Fibroblast of pulmonary artery (primary cell): ENCODE measurements at regions not wholly inside any gene's neighbourhood (a gene's known extent, or its start where the extent isn't known, plus 50 kb on each side); places are given as distances from the start of the nearest gene placed in this dataset.
A peak's percentile ranks its signal among the peaks of the same experiment; 100 is the strongest.
"Not testable (repeated sequence)": the region's sequence is repeated elsewhere in the genome, so short reads cannot be mapped to it uniquely, and the experiment has no call there.

Experiments used
- DNase-seq: peaks from one replicate; pipeline ENCODE4 v3.0.0-alpha.2; 2010; ENCODE audit warnings: low read depth
- H3K4me3 ChIP-seq: replicated peaks from 2 replicates; pipeline ENCODE4 v1.5.1; 2011; ENCODE audit warnings: low read depth, mild to moderate bottlenecking, control low read depth, low read length, moderate library complexity
- TF ChIP-seq, protein P1 (sequence below): IDR thresholded peaks from 2 replicates; pipeline ENCODE4 v1.5.1; 2011; ENCODE audit warnings: mild to moderate bottlenecking, control low read depth, low read length, inconsistent platforms; ENCODE audit errors: missing control alignments

DNA sequence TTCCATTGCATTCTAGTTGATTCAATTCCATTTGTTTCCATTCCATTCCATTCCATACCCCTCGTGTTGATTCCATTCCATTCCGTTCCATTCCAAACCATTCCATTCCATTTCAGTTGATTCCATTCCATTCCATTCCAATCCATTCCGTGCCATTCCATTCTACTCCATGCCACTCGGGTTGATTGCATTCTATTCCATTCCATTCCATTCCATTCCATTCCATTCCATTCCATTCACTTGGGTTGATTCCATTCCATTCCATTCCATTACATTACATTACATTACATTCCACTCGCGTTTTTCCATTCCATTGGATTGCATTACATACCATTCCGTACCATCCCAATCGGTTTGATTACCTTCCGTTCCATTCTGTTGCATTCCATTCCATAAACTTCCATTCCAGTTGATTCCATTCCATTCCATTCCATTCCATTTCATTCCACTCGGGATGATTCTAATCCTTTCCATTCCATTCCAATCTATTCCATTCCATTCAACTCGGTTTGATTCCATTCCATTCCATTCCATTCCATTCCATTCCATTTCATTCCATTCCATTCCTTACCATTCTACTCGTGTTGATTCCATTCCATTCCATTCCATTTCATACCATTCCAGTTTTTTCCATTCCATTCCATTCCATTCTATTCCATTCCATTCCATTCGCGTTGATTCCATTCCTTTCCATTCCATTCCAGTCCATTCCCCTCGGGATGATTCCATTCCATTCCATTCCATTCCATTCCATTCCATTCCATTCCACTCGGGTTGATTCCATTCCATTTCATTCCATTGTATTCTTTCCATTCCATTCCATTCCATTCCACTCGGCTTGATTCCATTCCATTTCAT, 1140.4 kb downstream of the RPIA start:
- TF ChIP-seq, protein P1, sequence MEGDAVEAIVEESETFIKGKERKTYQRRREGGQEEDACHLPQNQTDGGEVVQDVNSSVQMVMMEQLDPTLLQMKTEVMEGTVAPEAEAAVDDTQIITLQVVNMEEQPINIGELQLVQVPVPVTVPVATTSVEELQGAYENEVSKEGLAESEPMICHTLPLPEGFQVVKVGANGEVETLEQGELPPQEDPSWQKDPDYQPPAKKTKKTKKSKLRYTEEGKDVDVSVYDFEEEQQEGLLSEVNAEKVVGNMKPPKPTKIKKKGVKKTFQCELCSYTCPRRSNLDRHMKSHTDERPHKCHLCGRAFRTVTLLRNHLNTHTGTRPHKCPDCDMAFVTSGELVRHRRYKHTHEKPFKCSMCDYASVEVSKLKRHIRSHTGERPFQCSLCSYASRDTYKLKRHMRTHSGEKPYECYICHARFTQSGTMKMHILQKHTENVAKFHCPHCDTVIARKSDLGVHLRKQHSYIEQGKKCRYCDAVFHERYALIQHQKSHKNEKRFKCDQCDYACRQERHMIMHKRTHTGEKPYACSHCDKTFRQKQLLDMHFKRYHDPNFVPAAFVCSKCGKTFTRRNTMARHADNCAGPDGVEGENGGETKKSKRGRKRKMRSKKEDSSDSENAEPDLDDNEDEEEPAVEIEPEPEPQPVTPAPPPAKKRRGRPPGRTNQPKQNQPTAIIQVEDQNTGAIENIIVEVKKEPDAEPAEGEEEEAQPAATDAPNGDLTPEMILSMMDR, result no peak
- no peak overlapping the region for H3K4me3 ChIP-seq
- DNase-seq, result no peak

DNA sequence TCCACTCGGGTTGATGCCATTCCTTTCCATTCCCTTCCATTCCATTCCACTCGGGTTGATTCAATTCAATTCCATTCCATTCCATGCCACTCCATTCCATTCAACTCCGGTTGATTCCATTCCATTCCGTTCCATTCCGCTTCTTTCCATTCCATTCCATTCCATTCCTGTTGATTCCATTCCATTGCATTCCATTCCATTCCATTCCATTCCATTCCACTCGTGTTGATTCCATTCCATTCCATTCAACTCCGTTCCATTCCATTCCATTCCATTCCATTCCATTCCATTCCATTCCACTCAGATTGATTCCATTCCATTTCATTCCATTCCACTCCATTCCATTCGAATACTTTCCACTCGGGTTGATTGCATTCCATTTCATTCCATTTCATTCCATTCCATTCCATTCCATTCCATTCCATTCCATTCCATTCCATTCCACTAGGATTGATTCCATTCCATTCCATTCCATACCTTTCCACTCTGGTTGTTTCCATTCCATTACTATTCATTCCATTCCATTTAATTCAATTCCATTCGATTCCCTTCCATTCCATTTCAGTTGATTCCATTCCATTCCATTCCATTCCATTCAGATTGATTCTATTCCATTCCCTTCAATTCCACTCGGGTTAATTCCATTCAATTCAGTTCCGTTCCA, 1141.8 kb downstream of the RPIA start:
- no peak overlapping the region for H3K4me3 ChIP-seq
- TF ChIP-seq, protein P1, result no peak
- peak; percentile 29 for DNase-seq

DNA sequence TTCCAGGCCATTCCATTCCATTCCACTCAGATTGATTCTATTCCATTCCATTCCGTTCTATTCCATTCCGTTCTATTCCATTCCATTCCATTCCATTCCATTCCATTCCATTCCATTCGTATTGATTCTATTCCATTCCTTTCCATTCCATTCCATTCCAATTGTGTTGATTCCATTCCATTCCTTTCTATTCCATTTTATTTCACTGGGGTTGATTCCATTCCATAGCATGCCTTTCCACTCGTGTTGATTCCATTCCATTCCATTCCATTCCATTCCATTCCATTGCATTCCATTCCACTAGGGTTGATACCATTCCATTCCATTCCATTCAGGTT, 1142.3 kb downstream of the RPIA start:
- DNase-seq, result peak; percentile 29
- TF ChIP-seq, protein P1, result no peak

DNA sequence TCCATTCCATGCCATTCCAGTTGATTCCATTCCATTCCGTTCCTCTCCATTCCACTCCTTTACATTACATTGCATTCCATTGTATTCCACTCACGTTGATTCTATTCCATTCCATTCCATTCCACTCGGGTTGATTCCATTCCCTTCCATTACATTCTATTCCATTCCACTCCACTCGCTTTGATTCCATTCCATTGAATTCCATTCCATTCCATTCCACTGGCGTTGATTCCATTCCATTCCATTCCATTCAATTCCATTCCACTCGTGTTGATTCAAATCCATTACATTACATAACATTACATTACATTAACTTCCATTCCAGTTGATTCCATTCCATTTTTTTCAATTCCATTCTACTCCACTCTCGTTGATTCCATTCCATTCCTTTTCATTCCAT, 1142.8 kb downstream of the RPIA start:
- no peak for DNase-seq
- H3K4me3 ChIP-seq, result no peak overlapping the region
- TF ChIP-seq, protein P1, result no peak

More for the DNA sequence above, 1142.3 kb downstream of the RPIA start:
- H3K4me3 ChIP-seq, result no peak overlapping the region

DNA sequence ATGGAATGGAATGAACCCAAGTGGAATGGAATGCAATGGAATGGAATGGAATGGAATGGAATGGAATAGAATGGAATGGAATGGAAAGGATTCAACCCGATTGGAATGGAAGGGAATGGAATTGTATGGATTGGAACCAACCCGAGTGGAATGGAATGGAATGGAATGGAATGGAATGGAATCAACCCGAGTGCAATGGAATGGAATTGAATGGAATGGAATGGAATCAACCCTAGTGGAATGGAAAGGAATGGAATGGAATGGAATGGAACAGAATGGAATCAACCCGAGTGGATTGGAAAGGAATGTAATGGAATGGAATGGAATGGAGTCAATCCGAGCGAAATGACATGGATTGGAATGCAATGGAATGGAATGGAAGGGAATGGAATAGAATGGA, 1144.9 kb downstream of the RPIA start:
- not testable (repeated sequence) for H3K4me3 ChIP-seq
- peak; percentile 41 for DNase-seq

DNA sequence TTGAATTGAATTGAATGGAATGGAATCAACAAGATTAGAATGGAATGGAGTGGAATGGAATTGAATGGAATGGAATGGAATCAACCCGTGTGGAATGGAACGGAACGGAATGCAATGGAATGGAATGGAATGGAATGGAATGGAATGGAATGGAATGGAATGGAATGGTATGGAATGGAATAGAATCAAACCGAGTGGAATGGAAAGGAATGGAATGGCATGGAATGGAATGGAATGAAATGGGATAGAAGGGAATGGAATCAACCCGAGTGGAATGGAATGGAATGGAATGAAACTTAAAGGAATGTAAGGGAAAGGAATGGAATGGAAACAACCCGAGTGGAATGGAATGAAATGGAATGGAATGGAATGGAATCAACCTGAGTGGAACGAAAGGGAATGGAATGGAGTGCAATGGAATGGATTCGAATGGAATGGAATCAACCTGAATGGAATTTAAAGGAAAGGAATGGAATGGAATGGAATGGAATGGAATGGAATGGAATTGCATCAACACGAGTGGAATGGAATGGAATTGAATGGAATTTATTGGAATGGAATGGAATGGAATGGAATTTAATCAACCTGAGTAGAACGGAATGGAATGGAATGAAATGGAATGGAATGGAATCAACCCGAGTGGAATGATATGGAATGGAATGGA, 1146.6 kb downstream of the RPIA start:
- H3K4me3 ChIP-seq, result no peak overlapping the region
- peak; percentile 27 for DNase-seq
- TF ChIP-seq, protein P1, result no peak

DNA sequence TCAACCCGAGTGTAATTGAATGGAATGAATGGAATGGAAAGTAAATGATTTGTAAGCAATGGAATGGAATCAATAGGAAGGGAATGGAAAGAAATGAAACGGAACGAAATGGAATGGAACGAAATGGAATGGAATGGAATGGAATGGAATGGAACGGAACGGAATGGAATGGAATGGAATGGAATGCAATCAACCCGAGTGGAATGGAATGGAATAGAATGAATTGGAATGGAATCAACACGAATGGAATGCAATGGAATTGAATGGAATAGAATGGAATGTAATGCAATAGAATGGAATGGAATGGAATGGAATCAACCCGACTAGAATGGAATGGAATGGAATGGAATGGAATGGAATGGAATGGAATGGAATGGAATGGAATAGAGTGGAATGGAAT, 1148.7 kb downstream of the RPIA start:
- DNase-seq, result not testable (repeated sequence)

DNA sequence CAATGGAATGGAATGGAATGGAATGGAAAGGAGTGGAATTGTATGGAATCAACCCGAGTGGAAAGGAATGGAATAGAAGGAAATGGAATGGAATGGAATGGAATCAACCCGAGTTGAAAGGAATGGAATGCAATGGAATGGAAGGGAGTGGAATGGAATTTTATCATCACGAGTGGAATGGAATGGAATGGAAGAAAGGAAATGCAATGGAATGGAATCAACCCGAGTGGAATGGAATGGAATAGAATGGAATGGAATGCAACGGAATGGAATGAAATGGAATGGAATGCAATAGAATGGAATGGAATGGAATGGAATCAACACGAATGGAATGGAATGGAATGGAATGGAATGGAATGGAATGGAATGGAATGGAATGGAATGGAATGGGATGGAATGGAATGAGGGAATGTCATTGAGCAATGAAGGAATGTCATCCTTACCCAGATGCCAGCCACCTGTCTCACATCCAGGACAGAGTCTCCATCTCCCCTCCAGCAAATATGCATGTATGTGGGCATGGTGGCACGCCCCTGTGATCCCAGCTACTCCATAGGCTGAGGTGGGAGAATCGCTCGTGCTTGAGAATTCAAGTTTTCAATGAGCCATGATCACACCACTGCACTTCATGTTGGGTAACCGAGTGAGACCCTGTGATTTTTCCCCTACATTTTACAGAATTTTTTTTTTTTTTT, 1149.5 kb downstream of the RPIA start:
- DNase-seq, H3K4me3 ChIP-seq: not testable (repeated sequence)

More for the DNA sequence above, 1148.7 kb downstream of the RPIA start:
- not testable (repeated sequence) for H3K4me3 ChIP-seq
